Spleen (tissue), 11 donors: ENCODE measurements at regions not wholly inside any gene's neighbourhood (a gene's known extent, or its start where the extent isn't known, plus 50 kb on each side); places are given as distances from the start of the nearest gene placed in this dataset.

Experiments
- DNase-seq: peaks from one replicate; pipeline ENCODE4 v3.0.0-alpha.2; 2020
- H3K27ac ChIP-seq, 8 donors: fragments of 200-600 bp; sonication (generic) in 7 of 8; 1 replicate in 4 of 8; 2 replicates in 4 of 8; pipeline versions ENCODE4 v1.5.0 to v1.8.0; 2016 to 2021; ENCODE audit warnings: inconsistent platforms in 4 of 8, mild to moderate bottlenecking in 4 of 8, moderate library complexity in 1 of 8
- H3K27me3 ChIP-seq, 7 donors: fragments of 200-600 bp; sonication (generic) in 6 of 7; replicated peaks in 1 of 7; 1 replicate in 4 of 7; 2 replicates in 3 of 7; pipeline versions ENCODE4 v1.5.0 to v1.8.0; 2016 to 2021; ENCODE audit warnings: inconsistent platforms in 3 of 7, mild to moderate bottlenecking in 1 of 7
- H3K36me3 ChIP-seq, 6 donors: fragments of 200-600 bp; sonication (generic) in 5 of 6; 1 replicate in 4 of 6; 2 replicates in 2 of 6; pipeline versions ENCODE4 v1.5.0 to v1.8.0; 2016 to 2021; ENCODE audit warnings: inconsistent platforms in 2 of 6
- H3K4me1 ChIP-seq, 6 donors: fragments of 200-600 bp; sonication (generic) in 5 of 6; 1 replicate in 3 of 6; 2 replicates in 3 of 6; pipeline versions ENCODE4 v1.5.0 to v1.8.0; 2016 to 2021; ENCODE audit warnings: inconsistent platforms in 3 of 6
- H3K4me3 ChIP-seq, 8 donors: fragments of 200-600 bp; sonication (generic) in 7 of 8; 1 replicate in 4 of 8; 2 replicates in 4 of 8; pipeline versions ENCODE4 v1.5.0 to v1.8.0; 2016 to 2021; ENCODE audit warnings: inconsistent platforms in 4 of 8, mild to moderate bottlenecking in 4 of 8, moderate library complexity in 2 of 8
- H3K9me3 ChIP-seq, 8 donors: fragments of 200-600 bp; sonication (generic) in 7 of 8; 1 replicate in 4 of 8; 2 replicates in 4 of 8; pipeline versions ENCODE4 v1.5.0 to v1.8.0; 2016 to 2021; ENCODE audit warnings: inconsistent platforms in 4 of 8
- CTCF ChIP-seq, 11 experiments: fragments of 200-600 bp in 7 of 11; fragments of 450-650 bp in 4 of 11; sonication (generic) in 4 of 11; IDR thresholded peaks in 8 of 11; conservative IDR thresholded peaks in 3 of 11; 1 replicate in 7 of 11; 2 replicates in 4 of 11; pipeline versions ENCODE4 v1.4.0 to v1.8.0; 2016 to 2021; ENCODE audit warnings: antibody characterized with exemption in 11 of 11, inconsistent platforms in 4 of 11, mild to moderate bottlenecking in 1 of 11
- POLR2A ChIP-seq, 3 donors: fragments of 450-650 bp; IDR thresholded peaks; one replicate each; pipeline ENCODE4 v1.5.1; 2017; ENCODE audit warnings: antibody characterized with exemption in 3 of 3, mild to moderate bottlenecking in 1 of 3
- POLR2AphosphoS5 ChIP-seq, 3 donors: sonication (generic); formaldehyde crosslinking; IDR thresholded peaks; one replicate each; pipeline ENCODE4 v1.5.1; 2017; ENCODE audit warnings: antibody characterized with exemption in 3 of 3
- WGBS, 5 donors: extraction: QIAGEN DNeasy Blood & Tissue Kit in 3 of 5; methylation state at CpG; one replicate each; pipeline versions ENCODE4 v1.1.5 to v1.1.7; 2013 to 2018; 5-methylcytosine and 5-hydroxymethylcytosine counted together
- intact Hi-C: fragments of 100-400 bp; cut with DNase I; formaldehyde crosslinking; loops from one replicate; pipeline ENCODE4 v1.15.0; 2023; ENCODE audit warnings: low total_unique reads
- donor health status: healthy with polysubstance abuse.
- donor health status: DM: no; HTN: no; CAD: no; lungs with moderate emphysema.
- donor health status: DM: no; HTN: no; CAD: no.
- donor health status: Bipolar disorder and iron deficiency.
- donor health status: healthy.
- donor health status: DM: no; HTN: no; CAD: no.
- donor health status: DM: yes; HTN: yes; CAD: no.

GRCh38 chr6:144746902-144747469 is 461.9 kb downstream of the UTRN start:
- H3K4me1 ChIP-seq, result peaks cover 0 to 3% (median 0%) of the 10 kb centered on the region in 6 donors
- no peak for DNase-seq
- no peaks in the 10 kb centered on the region for H3K9me3 ChIP-seq
- TF ChIP-seq CTCF (IDR thresholded peaks at IDR 0.05 in 8 of 11, conservative IDR thresholded peaks at IDR 0.05 in 3 of 11), result no peak
- no peak for TF ChIP-seq POLR2AphosphoS5 (IDR thresholded peaks at IDR 0.05)
- no peak for TF ChIP-seq POLR2A (IDR thresholded peaks at IDR 0.05)
- no peak overlapping the region for H3K27ac ChIP-seq
- no peak overlapping the region for H3K4me3 ChIP-seq
- H3K27me3 ChIP-seq, result no peaks in the 10 kb centered on the region
- intact Hi-C loops, result no loop called here
- H3K36me3 ChIP-seq, result peaks cover 0 to 73% (median 31%) of the 10 kb centered on the region in 6 donors
- WGBS, 5 donors, result 72 to 95% (median 85%) methylated on average over 1 of the region's 1 CpG

- Histone ChIP-seq H3K36me3 (peaks cover 3 to 90% (median 40%) of the 10 kb centered on the region in 6 donors), H3K4me3 (no peak overlapping the region), H3K4me1 (peaks cover 0 to 12% (median 0%) of the 10 kb centered on the region in 6 donors), H3K27ac (no peak overlapping the region), H3K27me3 (no peaks in the 10 kb centered on the region), H3K9me3 (no peaks in the 10 kb centered on the region)
- intact Hi-C loops, result no loop called here
- TF ChIP-seq POLR2AphosphoS5 (IDR thresholded peaks at IDR 0.05), result no peak
- TF ChIP-seq POLR2A (IDR thresholded peaks at IDR 0.05), result no peak
- TF ChIP-seq CTCF (IDR thresholded peaks at IDR 0.05 in 8 of 11, conservative IDR thresholded peaks at IDR 0.05 in 3 of 11), result no peak
- 85 to 97% (median 89%) methylated on average over 3 of the region's 3 CpGs for WGBS, 5 donors
- DNase-seq, result no peak
These were observed 464.1 kb downstream of the UTRN start for GRCh38 chr6:144749263-144749662.

GRCh38 chr6:144753023-144753705 is 468.0 kb downstream of the UTRN start:
- H3K27ac ChIP-seq, result no peak overlapping the region
- H3K4me3 ChIP-seq, result no peak overlapping the region
- H3K36me3 ChIP-seq, result peaks cover 3 to 96% (median 44%) of the 10 kb centered on the region in 6 donors
- peaks cover 0 to 23% (median 0%) of the 10 kb centered on the region in 6 donors for H3K4me1 ChIP-seq
- WGBS, 5 donors, result 78 to 91% (median 87%) methylated on average over 2 of the region's 2 CpGs
- no peak for DNase-seq
- no peaks in the 10 kb centered on the region for H3K27me3 ChIP-seq
- TF ChIP-seq CTCF (IDR thresholded peaks at IDR 0.05 in 8 of 11, conservative IDR thresholded peaks at IDR 0.05 in 3 of 11) (no peak), POLR2A (IDR thresholded peaks at IDR 0.05) (no peak), POLR2AphosphoS5 (IDR thresholded peaks at IDR 0.05) (no peak)
- H3K9me3 ChIP-seq, result no peaks in the 10 kb centered on the region
- intact Hi-C loops, result no loop called here

GRCh38 chr6:144756469-144756868 is 471.3 kb downstream of the UTRN start:
- Histone ChIP-seq H3K27me3 (no peaks in the 10 kb centered on the region), H3K4me1 (peaks cover 0 to 23% (median 0%) of the 10 kb centered on the region in 6 donors), H3K4me3 (no peak overlapping the region), H3K27ac (no peak overlapping the region), H3K36me3 (peaks cover 3 to 95% (median 29%) of the 10 kb centered on the region in 6 donors), H3K9me3 (no peaks in the 10 kb centered on the region)
- no peak for DNase-seq
- no peak for TF ChIP-seq POLR2AphosphoS5 (IDR thresholded peaks at IDR 0.05)
- TF ChIP-seq POLR2A (IDR thresholded peaks at IDR 0.05), result no peak
- no peak for TF ChIP-seq CTCF (IDR thresholded peaks at IDR 0.05 in 8 of 11, conservative IDR thresholded peaks at IDR 0.05 in 3 of 11)
- intact Hi-C loops, result no loop called here
- WGBS, 5 donors, result 45 to 92% (median 65%) methylated on average over 2 of the region's 2 CpGs
